ENCODE measurements at regions not wholly inside any gene's neighbourhood (a gene's known extent, or its start where the extent isn't known, plus 50 kb on each side); places are given as distances from the start of the nearest gene placed in this dataset.

GRCh38 chr20:47998736-47999135 lies 213.5 kb upstream of the SULF2 start:
- TF ChIP-seq CTCF (conservative IDR thresholded peaks at IDR 0.05; ENCODE audit: low read depth, low read length) (no peak), EZH2 (IDR thresholded peaks at IDR 0.05; ENCODE audit: borderline replicate concordance, low read depth, low read length, poor library complexity, severe bottlenecking) (no peak)

Data from A673 (cell line).